ENCODE measurements at regions not wholly inside any gene's neighbourhood (a gene's known extent, or its start where the extent isn't known, plus 50 kb on each side); places are given as distances from the start of the nearest gene placed in this dataset.

DNA sequence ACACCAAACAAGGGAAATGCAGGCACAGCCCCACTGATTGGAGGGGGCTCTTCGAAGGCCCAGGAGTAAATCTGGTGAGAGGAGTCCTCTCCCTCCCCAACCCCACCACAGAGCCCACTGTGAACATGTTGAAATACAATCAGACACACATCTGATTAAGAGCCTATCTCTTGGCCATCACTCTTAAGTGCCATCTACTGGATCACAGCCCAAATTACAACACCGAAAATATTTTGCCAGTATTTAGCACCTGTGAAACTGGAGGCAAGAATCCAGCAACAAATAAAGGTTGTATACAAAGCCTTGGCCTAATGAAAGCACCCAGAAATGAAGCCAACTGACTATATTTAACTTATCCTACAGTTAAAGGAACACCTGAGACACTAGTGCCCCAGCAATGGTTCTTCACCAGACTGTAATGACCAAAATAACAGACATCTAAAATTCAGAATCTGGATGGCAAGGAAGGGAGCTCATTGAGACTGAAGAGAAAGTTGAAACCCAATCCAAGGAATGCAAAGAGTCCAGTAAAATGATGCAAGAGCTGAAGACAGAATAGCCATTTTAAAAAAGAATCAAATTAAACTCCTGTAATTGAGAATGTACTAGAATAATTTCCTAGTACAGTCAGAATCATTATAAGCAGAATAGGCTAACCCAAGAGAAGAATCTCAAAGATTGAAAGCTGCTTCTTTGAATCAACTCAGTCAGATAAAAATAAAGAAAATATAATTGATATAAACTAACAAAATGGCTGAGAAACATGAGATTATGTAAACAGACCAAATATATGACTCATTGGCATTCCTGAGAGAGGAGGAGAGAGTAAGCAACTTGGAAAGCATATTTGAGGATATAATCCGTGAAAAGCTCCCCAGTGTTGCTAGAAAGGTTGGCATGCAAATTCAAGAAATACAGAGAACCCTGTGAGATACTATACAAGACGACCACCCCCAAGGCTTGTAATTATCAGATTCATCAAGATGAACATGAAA, 1117.0 kb downstream of the FLRT2 start:
- TF ChIP-seq CTCF (IDR thresholded peaks at IDR 0.05; ENCODE audit: extremely low read depth, missing control alignments), result no peak
- no peak for DNase-seq (ENCODE audit: low spot score)

- no peak for DNase-seq (ENCODE audit: low spot score)
- no peak for TF ChIP-seq CTCF (IDR thresholded peaks at IDR 0.05; ENCODE audit: extremely low read depth, missing control alignments)
Observed at GRCh38 chr14:86646125-86646524, 1116.2 kb downstream of the FLRT2 start.

DNA sequence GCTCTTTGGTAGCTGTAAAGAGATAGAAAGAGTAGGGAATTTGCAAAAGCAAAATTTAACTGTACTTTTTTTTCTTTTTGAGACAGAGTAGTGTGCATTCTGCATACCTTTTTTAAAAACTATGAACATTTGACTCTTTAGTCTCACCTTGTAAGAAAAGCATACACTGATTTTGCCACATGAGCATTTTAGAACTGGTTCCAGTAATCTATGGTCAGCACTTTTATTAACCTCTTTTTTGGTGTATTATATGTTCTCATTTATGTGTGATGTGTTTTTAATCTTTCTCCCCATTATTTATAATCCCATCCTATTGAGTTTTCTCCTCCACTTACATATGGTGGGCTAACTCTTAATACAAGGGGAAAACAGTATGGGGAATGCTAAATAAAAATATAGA, 1111.4 kb downstream of the FLRT2 start:
- no peak for TF ChIP-seq CTCF (IDR thresholded peaks at IDR 0.05; ENCODE audit: extremely low read depth, missing control alignments)

GRCh38 chr14:86640288-86640687, 1110.3 kb downstream of the FLRT2 start:
- no peak for TF ChIP-seq CTCF (IDR thresholded peaks at IDR 0.05; ENCODE audit: extremely low read depth, missing control alignments)
- DNase-seq (ENCODE audit: low spot score), result no peak

More for the DNA sequence above, 1111.4 kb downstream of the FLRT2 start:
- no peak for DNase-seq (ENCODE audit: low spot score)

- no peak for TF ChIP-seq CTCF (IDR thresholded peaks at IDR 0.05; ENCODE audit: extremely low read depth, missing control alignments)
- DNase-seq (ENCODE audit: low spot score), result no peak
Observed at GRCh38 chr14:86639666-86640065, 1109.7 kb downstream of the FLRT2 start.

- TF ChIP-seq CTCF (IDR thresholded peaks at IDR 0.05; ENCODE audit: extremely low read depth, missing control alignments), result no peak
- no peak for DNase-seq (ENCODE audit: low spot score)
Observed at GRCh38 chr14:86639146-86639545, 1109.2 kb downstream of the FLRT2 start.

DNA sequence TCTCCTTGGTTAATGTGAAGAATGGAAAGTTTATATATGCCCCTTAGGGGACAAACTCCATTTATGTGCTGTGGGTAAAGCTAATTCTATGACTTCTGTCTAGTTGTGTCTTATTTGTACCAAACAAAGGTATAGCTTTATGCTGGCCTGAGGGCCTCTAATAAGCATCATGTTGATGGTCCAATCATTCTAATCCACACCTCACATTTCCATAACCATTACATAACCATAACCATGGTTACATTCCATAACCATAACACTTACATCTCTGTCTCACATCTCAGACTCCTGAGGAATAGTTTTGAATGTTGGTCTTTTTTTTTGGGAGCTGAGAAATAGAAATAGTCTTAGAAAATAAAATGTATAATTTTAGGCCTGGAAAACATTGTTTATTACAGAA, 1097.1 kb downstream of the FLRT2 start:
- DNase-seq (ENCODE audit: low spot score), result no peak
- no peak for TF ChIP-seq CTCF (IDR thresholded peaks at IDR 0.05; ENCODE audit: extremely low read depth, missing control alignments)
